H9 (cell line): ENCODE measurements at regions not wholly inside any gene's neighbourhood (a gene's known extent, or its start where the extent isn't known, plus 50 kb on each side); places are given as distances from the start of the nearest gene placed in this dataset.

Source experiments
- DNase-seq: peaks from one replicate; pipeline ENCODE4 v3.0.0-alpha.2; 2017
- H2AFZ ChIP-seq: one replicate; pipeline ENCODE4 v1.6.1; 2013; ENCODE audit warnings: mild to moderate bottlenecking, low read length, control low read depth, moderate library complexity
- H2AK5ac ChIP-seq: 2 replicates; pipeline ENCODE4 v1.6.1; 2013; ENCODE audit warnings: low read length, control low read depth, mixed read lengths; ENCODE audit not compliant: insufficient read length
- H2BK120ac ChIP-seq: one replicate; pipeline ENCODE4 v1.6.1; 2013; ENCODE audit warnings: low read depth, mild to moderate bottlenecking, low read length, control low read depth, inconsistent platforms; ENCODE audit not compliant: poor library complexity, severe bottlenecking
- H2BK12ac ChIP-seq: 2 replicates; pipeline ENCODE4 v1.6.1; 2013; ENCODE audit warnings: low read length, control low read depth, mixed read lengths, low read depth; ENCODE audit not compliant: insufficient read length
- H2BK15ac ChIP-seq: 2 replicates; pipeline ENCODE4 v1.6.1; 2013; ENCODE audit warnings: low read depth, low read length, control low read depth
- H2BK20ac ChIP-seq: one replicate; pipeline ENCODE4 v1.6.1; 2013; ENCODE audit warnings: low read depth, mild to moderate bottlenecking, low read length, control low read depth, inconsistent platforms; ENCODE audit not compliant: poor library complexity, severe bottlenecking
- H2BK5ac ChIP-seq: 2 replicates; pipeline ENCODE4 v1.6.1; 2013; ENCODE audit warnings: low read length, control low read depth, mixed read lengths; ENCODE audit not compliant: insufficient read length
- H3K14ac ChIP-seq: 2 replicates; pipeline ENCODE4 v1.6.1; 2013; ENCODE audit warnings: low read length, control low read depth; ENCODE audit not compliant: insufficient read depth
- H3K18ac ChIP-seq: 2 replicates; pipeline ENCODE4 v1.6.1; 2013; ENCODE audit warnings: low read depth, mild to moderate bottlenecking, mixed read lengths, low read length, control low read depth; ENCODE audit not compliant: insufficient read length
- H3K23ac ChIP-seq: 2 replicates; pipeline ENCODE4 v1.6.1; 2013; ENCODE audit warnings: low read length, control low read depth, mixed read lengths, low read depth; ENCODE audit not compliant: insufficient read length
- H3K23me2 ChIP-seq: 2 replicates; pipeline ENCODE4 v1.6.1; 2013; ENCODE audit warnings: low read depth, mild to moderate bottlenecking, mixed read lengths, low read length, control low read depth; ENCODE audit not compliant: insufficient read length, poor library complexity, severe bottlenecking
- H3K27ac ChIP-seq: 2 replicates; pipeline ENCODE4 v1.5.1; 2013; ENCODE audit warnings: low read length, control low read depth, mixed read lengths, low read depth; ENCODE audit not compliant: insufficient read length
- H3K27me3 ChIP-seq: 2 replicates; pipeline ENCODE4 v1.6.1; 2013; ENCODE audit warnings: low read length, control low read depth, inconsistent platforms; ENCODE audit not compliant: insufficient read depth
- H3K4ac ChIP-seq: 2 replicates; pipeline ENCODE4 v1.6.1; 2013; ENCODE audit warnings: low read depth, mild to moderate bottlenecking, control low read depth, inconsistent platforms, low read length, moderate library complexity
- H3K4me1 ChIP-seq: 2 replicates; pipeline ENCODE4 v1.6.1; 2013; ENCODE audit warnings: low read length, control low read depth, inconsistent platforms; ENCODE audit not compliant: insufficient read depth
- H3K4me2 ChIP-seq: 2 replicates; pipeline ENCODE4 v1.6.1; 2013; ENCODE audit warnings: low read length, control low read depth, mixed read lengths; ENCODE audit not compliant: insufficient read length, insufficient read depth
- H3K56ac ChIP-seq: 2 replicates; pipeline ENCODE4 v1.6.1; 2013; ENCODE audit warnings: low read depth, mild to moderate bottlenecking, mixed read lengths, low read length, control low read depth; ENCODE audit not compliant: insufficient read length
- H3K79me1 ChIP-seq: 2 replicates; pipeline ENCODE4 v1.6.1; 2013; ENCODE audit warnings: low read depth, mild to moderate bottlenecking, moderate library complexity, low read length, control low read depth, inconsistent platforms; ENCODE audit not compliant: insufficient read depth, poor library complexity, severe bottlenecking
- H3K79me2 ChIP-seq: 2 replicates; pipeline ENCODE4 v1.6.1; 2013; ENCODE audit warnings: low read length, control low read depth, inconsistent platforms; ENCODE audit not compliant: insufficient read depth
- H3K9ac ChIP-seq: 2 replicates; pipeline ENCODE4 v1.6.1; 2013; ENCODE audit warnings: low read length, control low read depth, mixed read lengths; ENCODE audit not compliant: insufficient read length; ENCODE audit errors: extremely low read depth
- H3K9me3 ChIP-seq: one replicate; pipeline ENCODE4 v1.6.1; 2013; ENCODE audit warnings: low read depth, low read length, inconsistent platforms; ENCODE audit not compliant: control insufficient read depth
- H3T11ph ChIP-seq: one replicate; pipeline ENCODE4 v1.6.1; 2013; ENCODE audit warnings: mild to moderate bottlenecking, low read length, control low read depth, inconsistent platforms
- H4K20me1 ChIP-seq: one replicate; pipeline ENCODE4 v1.6.1; 2013; ENCODE audit not compliant: control insufficient read depth, insufficient read length, insufficient read depth
- H4K5ac ChIP-seq: 2 replicates; pipeline ENCODE4 v1.6.1; 2013; ENCODE audit warnings: low read depth, mild to moderate bottlenecking, mixed read lengths, low read length, control low read depth; ENCODE audit not compliant: insufficient read length
- H4K8ac ChIP-seq: replicated peaks from 2 replicates; pipeline ENCODE4 v1.6.1; 2013; ENCODE audit warnings: low read length, control low read depth, mixed read lengths, low read depth; ENCODE audit not compliant: insufficient read length
- H4K91ac ChIP-seq: 2 replicates; pipeline ENCODE4 v1.6.1; 2013; ENCODE audit warnings: low read depth, mild to moderate bottlenecking, moderate library complexity, mixed read lengths, low read length, control low read depth; ENCODE audit not compliant: insufficient read length
- H3K27ac Mint-ChIP-seq, 3 experiments: 2 replicates in 2 of 3; 3 replicates in 1 of 3; pipeline ENCODE4 v1.8.0; 2020 to 2021; ENCODE audit warnings: mixed read lengths in 3 of 3, mild to moderate bottlenecking in 1 of 3, moderate library complexity in 1 of 3
- H3K27me3 Mint-ChIP-seq: 2 replicates; pipeline ENCODE4 v1.8.0; 2021; ENCODE audit warnings: low read depth, mild to moderate bottlenecking, moderate library complexity, mixed read lengths
- H3K36me3 Mint-ChIP-seq, 3 experiments: 2 replicates in 2 of 3; 3 replicates in 1 of 3; pipeline ENCODE4 v1.8.0; 2020 to 2021; ENCODE audit warnings: low read depth in 3 of 3, mixed read lengths in 3 of 3; ENCODE audit not compliant: insufficient read depth in 1 of 3
- H3K4me1 Mint-ChIP-seq, 2 experiments: 2 replicates each; pipeline ENCODE4 v1.8.0; 2020; ENCODE audit warnings: mixed read lengths in 2 of 2
- H3K4me3 Mint-ChIP-seq, 2 experiments: 2 replicates in 1 of 2; 3 replicates in 1 of 2; pipeline ENCODE4 v1.8.0; 2020 to 2021; ENCODE audit warnings: mild to moderate bottlenecking in 2 of 2, mixed read lengths in 2 of 2, moderate library complexity in 1 of 2
- H3K9me3 Mint-ChIP-seq, 2 experiments: 2 replicates in 1 of 2; 3 replicates in 1 of 2; pipeline ENCODE4 v1.8.0; 2020; ENCODE audit warnings: mild to moderate bottlenecking in 2 of 2, mixed read lengths in 2 of 2, moderate library complexity in 1 of 2
- whole genome bisulfite sequencing: extraction: QIAGEN DNeasy Blood & Tissue Kit; methylation state at CpG from one replicate; pipeline ENCODE4 v1.1.7; 2013; ENCODE audit warnings: missing lambda C conversion rate, low lambda C conversion rate, mixed read lengths; ENCODE audit not compliant: insufficient read length; ENCODE audit errors: extremely low coverage; 5-methylcytosine and 5-hydroxymethylcytosine counted together
- TF ChIP-seq, protein P1 (sequence below): fragments of 200-600 bp; sonication (generic); conservative IDR thresholded peaks from 3 replicates; pipeline ENCODE4 v1.8.0; 2021; ENCODE audit warnings: antibody characterized with exemption, mild to moderate bottlenecking

- no peak overlapping the region for H3T11ph ChIP-seq
- no peak overlapping the region for H4K8ac ChIP-seq
- no peak overlapping the region for H2BK12ac ChIP-seq
- DNase-seq, result no peak
- no peak overlapping the region for H3K14ac ChIP-seq
- H2AFZ ChIP-seq, result no peak overlapping the region
- H3K4me2 ChIP-seq, result no peak overlapping the region
- no peaks in the 10 kb centered on the region for H3K79me1 ChIP-seq
- H2BK120ac ChIP-seq, result no peak overlapping the region
- WGBS, result 100% methylated on average over 3 of the region's 3 CpGs
- no peaks in the 10 kb centered on the region for H3K9me3 ChIP-seq
- no peak overlapping the region for H3K9ac ChIP-seq
- no peak overlapping the region for H3K56ac ChIP-seq
- no peak overlapping the region for H2BK5ac ChIP-seq
- H4K5ac ChIP-seq, result no peak overlapping the region
- TF ChIP-seq, protein P1, sequence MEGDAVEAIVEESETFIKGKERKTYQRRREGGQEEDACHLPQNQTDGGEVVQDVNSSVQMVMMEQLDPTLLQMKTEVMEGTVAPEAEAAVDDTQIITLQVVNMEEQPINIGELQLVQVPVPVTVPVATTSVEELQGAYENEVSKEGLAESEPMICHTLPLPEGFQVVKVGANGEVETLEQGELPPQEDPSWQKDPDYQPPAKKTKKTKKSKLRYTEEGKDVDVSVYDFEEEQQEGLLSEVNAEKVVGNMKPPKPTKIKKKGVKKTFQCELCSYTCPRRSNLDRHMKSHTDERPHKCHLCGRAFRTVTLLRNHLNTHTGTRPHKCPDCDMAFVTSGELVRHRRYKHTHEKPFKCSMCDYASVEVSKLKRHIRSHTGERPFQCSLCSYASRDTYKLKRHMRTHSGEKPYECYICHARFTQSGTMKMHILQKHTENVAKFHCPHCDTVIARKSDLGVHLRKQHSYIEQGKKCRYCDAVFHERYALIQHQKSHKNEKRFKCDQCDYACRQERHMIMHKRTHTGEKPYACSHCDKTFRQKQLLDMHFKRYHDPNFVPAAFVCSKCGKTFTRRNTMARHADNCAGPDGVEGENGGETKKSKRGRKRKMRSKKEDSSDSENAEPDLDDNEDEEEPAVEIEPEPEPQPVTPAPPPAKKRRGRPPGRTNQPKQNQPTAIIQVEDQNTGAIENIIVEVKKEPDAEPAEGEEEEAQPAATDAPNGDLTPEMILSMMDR, result no peak
- H3K27ac ChIP-seq, result no peak overlapping the region
- no peaks in the 10 kb centered on the region for H3K23me2 ChIP-seq
- H3K36me3 Mint-ChIP-seq, result no peaks in the 10 kb centered on the region
- H3K23ac ChIP-seq, result no peak overlapping the region
- H3K4me3 Mint-ChIP-seq, result no peak overlapping the region
- H3K9me3 Mint-ChIP-seq, result no peaks in the 10 kb centered on the region
- no peak overlapping the region for H3K27ac Mint-ChIP-seq
- H3K4ac ChIP-seq, result no peak overlapping the region
- no peaks in the 10 kb centered on the region for H3K4me1 Mint-ChIP-seq
- H2BK15ac ChIP-seq, result no peak overlapping the region
- no peaks in the 10 kb centered on the region for H3K27me3 Mint-ChIP-seq
- no peak overlapping the region for H3K18ac ChIP-seq
- no peaks in the 10 kb centered on the region for H3K4me1 ChIP-seq
- no peak overlapping the region for H2AK5ac ChIP-seq
- H2BK20ac ChIP-seq, result no peak overlapping the region
- H4K20me1 ChIP-seq, result no peaks in the 10 kb centered on the region
- no peaks in the 10 kb centered on the region for H3K79me2 ChIP-seq
- no peak overlapping the region for H4K91ac ChIP-seq
- H3K27me3 ChIP-seq, result no peaks in the 10 kb centered on the region
These were observed 897.0 kb downstream of the EFNB2 start for GRCh38 chr13:105638426-105638825.
